Common myeloid progenitor, CD34-positive (primary cell): ENCODE measurements at regions not wholly inside any gene's neighbourhood (a gene's known extent, or its start where the extent isn't known, plus 50 kb on each side); places are given as distances from the start of the nearest gene placed in this dataset.

Experiments
- CTCF ChIA-PET: fragments of 350-600 bp; sonication (Branson Sonifier 250); formaldehyde crosslinking; loops from one replicate; lab custom pipeline; 2021; ENCODE audit warnings: antibody characterized with exemption; lab: Charles Lee
- POLR2A ChIA-PET: fragments of 350-600 bp; sonication (Branson Sonifier 250); formaldehyde crosslinking; loops from one replicate; lab custom pipeline; 2021; ENCODE audit warnings: antibody characterized with exemption; lab: Charles Lee
- DNase-seq, 3 donors: peaks; one replicate each; pipeline versions ENCODE4 v3.0.0 to v3.0.0-alpha.2; 2013
- H3K27ac ChIP-seq, 2 experiments: 1 replicate in 1 of 2; 2 replicates in 1 of 2; pipeline ENCODE4 v1.7.0; 2013; ENCODE audit warnings: inconsistent platforms in 2 of 2, low read length in 2 of 2, mild to moderate bottlenecking in 2 of 2, low read depth in 1 of 2, moderate library complexity in 1 of 2; ENCODE audit not compliant: severe bottlenecking in 2 of 2, insufficient read depth in 1 of 2, poor library complexity in 1 of 2
- H3K27me3 ChIP-seq, 5 experiments: replicated peaks in 2 of 5; 1 replicate in 3 of 5; 2 replicates in 2 of 5; pipeline versions ENCODE4 v1.6.1 to v1.7.0; 2013; ENCODE audit warnings: low read length in 4 of 5, mild to moderate bottlenecking in 2 of 5, moderate library complexity in 2 of 5, inconsistent platforms in 1 of 5; ENCODE audit not compliant: insufficient read depth in 5 of 5, control insufficient read depth in 4 of 5
- H3K36me3 ChIP-seq, 4 experiments: 1 replicate in 2 of 4; 2 replicates in 2 of 4; pipeline versions ENCODE4 v1.6.1 to v1.7.0; 2013; ENCODE audit warnings: low read length in 3 of 4, control low read depth in 1 of 4, mild to moderate bottlenecking in 1 of 4; ENCODE audit not compliant: control insufficient read depth in 4 of 4, insufficient read depth in 4 of 4
- H3K4me1 ChIP-seq, 4 experiments: 1 replicate in 3 of 4; 2 replicates in 1 of 4; pipeline versions ENCODE4 v1.6.1 to v1.7.1; 2013; ENCODE audit warnings: low read length in 3 of 4, mild to moderate bottlenecking in 3 of 4, control low read depth in 1 of 4, inconsistent platforms in 1 of 4, moderate library complexity in 1 of 4; ENCODE audit not compliant: control insufficient read depth in 4 of 4, insufficient read depth in 4 of 4; ENCODE audit errors: control extremely low read depth in 1 of 4
- H3K4me3 ChIP-seq, 7 experiments: 1 replicate in 4 of 7; 2 replicates in 3 of 7; pipeline versions ENCODE4 v1.5.1 to v1.7.0; 2013; ENCODE audit warnings: mild to moderate bottlenecking in 7 of 7, low read length in 6 of 7, moderate library complexity in 6 of 7, inconsistent platforms in 2 of 7, low read depth in 2 of 7, control low read depth in 1 of 7; ENCODE audit not compliant: insufficient read depth in 4 of 7, control insufficient read depth in 1 of 7; ENCODE audit errors: extremely low read depth in 1 of 7
- H3K9me3 ChIP-seq, 5 experiments: 1 replicate in 4 of 5; 2 replicates in 1 of 5; pipeline versions ENCODE4 v1.6.1 to v1.7.1; 2013; ENCODE audit warnings: low read length in 4 of 5, mild to moderate bottlenecking in 2 of 5, inconsistent platforms in 1 of 5, low read depth in 1 of 5, moderate library complexity in 1 of 5; ENCODE audit not compliant: control insufficient read depth in 4 of 5, insufficient read depth in 2 of 5; ENCODE audit errors: control extremely low read depth in 1 of 5
- WGBS: methylation state at CpG from one replicate; pipeline ENCODE4 v1.1.5; 2013; ENCODE audit not compliant: insufficient coverage; 5-methylcytosine and 5-hydroxymethylcytosine counted together

DNA sequence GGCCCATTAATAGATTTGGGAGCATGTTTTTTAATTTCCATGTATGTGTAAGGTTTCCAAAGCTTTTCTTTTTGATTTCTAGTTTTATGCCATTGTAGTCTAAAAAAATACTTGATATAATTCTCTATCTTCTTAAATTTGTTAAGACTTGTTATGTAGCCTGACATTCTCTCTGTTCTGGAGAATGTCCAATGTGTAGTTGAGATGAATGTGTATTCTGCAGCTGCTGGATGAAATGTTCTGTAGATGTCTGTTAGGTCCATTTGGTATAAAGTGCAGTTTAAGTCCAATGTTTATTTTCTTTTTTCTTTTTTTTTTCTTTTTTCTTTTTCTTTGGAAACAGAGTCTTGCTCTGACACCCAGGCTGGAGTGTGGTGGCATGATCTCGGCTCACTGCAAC lies 378.5 kb upstream of the MAD2L1 start:
- CTCF ChIA-PET = no interaction called here
- WGBS = no CpG with 5 or more reads among the region's 1 CpG
- Histone ChIP-seq H3K4me3 (no peak overlapping the region), H3K9me3 (no peaks in the 10 kb centered on the region), H3K4me1 (no peaks in the 10 kb centered on the region), H3K27me3 (no peaks in the 10 kb centered on the region), H3K27ac (no peak overlapping the region), H3K36me3 (no peaks in the 10 kb centered on the region)
- no peak for DNase-seq
- POLR2A ChIA-PET = no interaction called here

DNA sequence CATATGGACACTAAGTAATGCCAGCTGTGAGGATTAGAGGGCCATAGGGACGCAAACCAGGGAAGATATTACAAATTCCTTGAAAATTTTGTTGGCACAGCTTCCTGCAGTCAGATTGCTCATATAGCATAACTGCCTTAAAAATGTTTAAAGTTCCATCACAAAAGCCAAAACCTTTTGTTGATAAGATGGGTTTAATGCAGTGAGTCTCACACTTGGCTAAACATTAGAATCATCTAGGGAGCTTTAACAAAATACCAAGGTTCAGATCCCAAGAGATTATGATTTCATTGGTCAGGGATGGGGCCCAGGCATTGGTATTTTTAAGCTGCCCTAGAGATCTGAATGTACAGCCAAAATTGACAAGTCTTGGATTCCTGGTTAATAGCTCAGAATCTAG lies 376.5 kb upstream of the MAD2L1 start:
- no peaks in the 10 kb centered on the region for H3K4me1 ChIP-seq
- DNase-seq = no peak
- H3K36me3 ChIP-seq = no peaks in the 10 kb centered on the region
- no peaks in the 10 kb centered on the region for H3K9me3 ChIP-seq
- no peaks in the 10 kb centered on the region for H3K27me3 ChIP-seq
- CTCF ChIA-PET = no interaction called here
- WGBS = 100% methylated on average over 1 of the region's 1 CpG
- POLR2A ChIA-PET = no interaction called here
- no peak overlapping the region for H3K27ac ChIP-seq
- H3K4me3 ChIP-seq = no peak overlapping the region

DNA sequence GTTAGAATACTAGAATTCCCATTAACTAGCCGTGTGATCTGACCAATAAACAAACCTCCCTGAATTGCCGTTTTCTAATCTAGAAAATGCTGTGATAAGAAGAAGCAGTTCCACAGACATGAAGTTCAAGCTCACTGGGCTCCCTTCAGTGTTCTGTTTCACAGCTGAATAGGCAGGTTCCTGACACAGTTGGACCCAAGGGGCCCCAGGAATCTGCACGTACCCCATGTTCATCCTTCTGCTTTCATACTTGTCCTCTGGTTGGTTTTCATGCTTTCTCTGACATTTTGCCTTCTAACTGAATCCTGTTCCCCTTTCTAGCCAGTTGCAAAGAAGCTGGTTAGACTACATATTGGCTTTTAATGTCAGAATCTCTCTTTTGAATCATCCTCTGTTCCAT lies 374.1 kb upstream of the MAD2L1 start:
- CTCF ChIA-PET = no interaction called here
- H3K27me3 ChIP-seq = no peaks in the 10 kb centered on the region
- WGBS = 91% methylated on average over 2 of the region's 3 CpGs
- no peak for DNase-seq
- POLR2A ChIA-PET = no interaction called here
- H3K27ac ChIP-seq = no peak overlapping the region
- H3K4me1 ChIP-seq = no peaks in the 10 kb centered on the region
- H3K36me3 ChIP-seq = no peaks in the 10 kb centered on the region
- H3K9me3 ChIP-seq = no peaks in the 10 kb centered on the region
- H3K4me3 ChIP-seq = no peak overlapping the region

DNA sequence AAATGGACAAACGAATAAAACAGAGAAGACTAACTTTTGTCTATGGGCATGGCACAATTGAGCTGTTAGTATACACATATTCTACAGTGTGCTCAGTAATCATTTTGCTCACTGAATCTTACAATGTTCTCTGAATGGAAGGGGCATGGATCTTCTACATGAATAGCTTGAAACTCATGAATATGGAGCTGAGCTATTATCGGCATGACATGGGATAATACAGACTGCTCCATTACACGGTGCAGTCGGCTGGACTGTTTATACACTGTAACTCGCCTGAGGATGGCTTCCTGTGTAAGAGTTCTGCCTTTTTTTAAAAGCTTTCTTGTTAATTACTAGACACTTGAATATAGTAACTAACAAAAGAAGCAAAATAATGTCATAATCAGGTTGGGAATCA lies 368.5 kb upstream of the MAD2L1 start:
- H3K9me3 ChIP-seq = no peaks in the 10 kb centered on the region
- POLR2A ChIA-PET = no interaction called here
- no peak overlapping the region for H3K4me3 ChIP-seq
- CTCF ChIA-PET = no interaction called here
- no peaks in the 10 kb centered on the region for H3K27me3 ChIP-seq
- WGBS = 90% methylated on average over 2 of the region's 5 CpGs
- no peak for DNase-seq
- H3K36me3 ChIP-seq = no peaks in the 10 kb centered on the region
- H3K27ac ChIP-seq = no peak overlapping the region
- no peaks in the 10 kb centered on the region for H3K4me1 ChIP-seq

DNA sequence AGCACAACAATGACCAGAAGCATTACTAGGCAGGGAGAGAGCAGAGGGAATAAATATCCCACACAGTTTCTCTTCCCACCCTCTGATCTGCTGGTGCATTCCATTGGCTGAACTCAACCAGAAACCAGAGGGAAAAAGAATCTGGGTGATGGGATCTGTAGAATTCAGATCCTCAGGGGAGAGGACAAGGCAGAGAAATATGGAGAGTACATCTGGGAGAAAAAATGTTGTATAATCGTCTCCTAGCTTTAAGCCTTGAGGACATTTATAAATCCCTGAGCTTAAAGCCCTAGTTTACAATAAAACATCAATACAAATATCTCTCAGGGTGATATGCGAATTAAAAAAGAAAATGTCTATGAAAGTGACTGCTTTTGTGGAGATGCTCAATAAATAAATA lies 368.1 kb upstream of the MAD2L1 start:
- no peak overlapping the region for H3K27ac ChIP-seq
- no peaks in the 10 kb centered on the region for H3K9me3 ChIP-seq
- no peak overlapping the region for H3K4me3 ChIP-seq
- no peaks in the 10 kb centered on the region for H3K4me1 ChIP-seq
- no peaks in the 10 kb centered on the region for H3K36me3 ChIP-seq
- WGBS = no CpG with 5 or more reads among the region's 2 CpGs
- POLR2A ChIA-PET = no interaction called here
- H3K27me3 ChIP-seq = no peaks in the 10 kb centered on the region
- CTCF ChIA-PET = no interaction called here
- no peak for DNase-seq

DNA sequence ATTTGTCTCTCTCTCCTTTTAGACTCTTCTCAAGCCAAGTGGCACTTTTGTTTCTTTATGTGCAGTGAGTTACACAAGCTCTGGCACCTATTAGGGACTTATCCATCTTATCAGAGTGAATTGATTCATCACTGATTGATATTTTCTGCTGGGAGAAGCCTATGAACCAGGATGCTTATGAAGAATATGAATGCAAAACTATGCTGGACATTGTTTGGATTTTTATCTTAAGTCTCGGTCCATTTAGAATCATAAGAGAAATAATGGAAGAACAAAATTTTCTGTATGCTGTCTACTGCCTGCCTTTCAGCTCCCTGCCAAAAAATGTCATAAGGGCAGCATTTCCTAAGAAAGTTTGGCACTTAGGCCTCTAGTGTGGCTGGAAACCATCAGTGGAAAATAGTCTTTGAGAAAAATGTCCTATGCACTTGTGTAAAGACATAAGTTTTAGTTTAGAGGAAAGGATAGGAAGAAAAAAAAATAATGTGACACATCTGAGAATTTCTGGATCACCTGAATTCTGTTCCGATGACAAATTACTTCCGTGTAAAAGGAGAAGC lies 365.7 kb upstream of the MAD2L1 start:
- no peak overlapping the region for H3K4me3 ChIP-seq
- H3K27ac ChIP-seq = no peak overlapping the region
- CTCF ChIA-PET = no interaction called here
- H3K27me3 ChIP-seq = no peaks in the 10 kb centered on the region
- H3K4me1 ChIP-seq = no peaks in the 10 kb centered on the region
- no peak for DNase-seq
- no peaks in the 10 kb centered on the region for H3K36me3 ChIP-seq
- 100% methylated on average over 1 of the region's 3 CpGs for WGBS
- H3K9me3 ChIP-seq = no peaks in the 10 kb centered on the region
- POLR2A ChIA-PET = no interaction called here

DNA sequence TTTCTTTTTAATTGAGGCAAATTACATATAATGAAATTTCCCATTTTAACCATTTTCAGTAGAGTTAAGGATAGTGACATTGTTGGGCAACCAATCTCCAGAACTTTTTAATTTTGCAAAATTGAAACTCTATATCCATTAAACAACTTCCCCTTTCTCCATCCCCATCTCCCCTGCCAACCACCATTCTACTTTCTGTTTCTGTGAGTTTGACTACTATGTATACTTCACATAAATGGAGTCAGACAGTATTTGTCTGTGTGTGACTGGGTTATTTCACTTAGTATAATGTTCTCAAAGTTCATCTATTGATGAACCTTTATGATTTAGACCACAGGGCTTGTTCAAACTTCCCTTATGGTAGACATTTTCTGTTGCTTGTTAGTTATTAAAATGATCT lies 364.5 kb upstream of the MAD2L1 start:
- Histone ChIP-seq H3K9me3 (no peaks in the 10 kb centered on the region), H3K4me3 (no peak overlapping the region), H3K27me3 (no peaks in the 10 kb centered on the region), H3K4me1 (no peaks in the 10 kb centered on the region), H3K27ac (no peak overlapping the region), H3K36me3 (no peaks in the 10 kb centered on the region)
- DNase-seq = no peak
- ChIA-PET POLR2A (no interaction called here), CTCF (no interaction called here)
